GM12878 (cell line): ENCODE measurements at regions not wholly inside any gene's neighbourhood (a gene's known extent, or its start where the extent isn't known, plus 50 kb on each side); places are given as distances from the start of the nearest gene placed in this dataset.

ENCODE experiments used
- BCL11A ChIP-seq: IDR thresholded peaks from 2 replicates; pipeline ENCODE4 v1.6.1; 2011; ENCODE audit warnings: low read depth, low read length
- IKZF1 ChIP-seq: fragments of 450-650 bp; conservative IDR thresholded peaks from 2 replicates; pipeline ENCODE4 v1.6.1; 2017; ENCODE audit warnings: antibody characterized with exemption, mild to moderate bottlenecking
- LARP7 ChIP-seq: fragments of 450-650 bp; IDR thresholded peaks from 2 replicates; pipeline ENCODE4 v1.6.1; 2017; ENCODE audit warnings: mild to moderate bottlenecking
- NR2C2 ChIP-seq: IDR thresholded peaks from 2 replicates; pipeline ENCODE4 v1.6.1; 2011; ENCODE audit warnings: borderline replicate concordance, low read depth; ENCODE audit not compliant: control insufficient read depth, insufficient read length
- TAF1 ChIP-seq: IDR thresholded peaks from 2 replicates; pipeline ENCODE4 v1.6.1; 2011; ENCODE audit warnings: mild to moderate bottlenecking, low read depth, low read length, borderline replicate concordance
- USF1 ChIP-seq: IDR thresholded peaks from 2 replicates; pipeline ENCODE4 v1.6.1; 2011; ENCODE audit warnings: borderline replicate concordance, low read depth, mild to moderate bottlenecking, moderate library complexity, mixed read lengths, low read length; ENCODE audit not compliant: insufficient read depth; ENCODE audit errors: extremely low read length
- ZNF217 ChIP-seq: fragments of 450-650 bp; IDR thresholded peaks from 2 replicates; pipeline ENCODE4 v1.6.1; 2017; ENCODE audit warnings: antibody characterized with exemption, mild to moderate bottlenecking
- TF ChIP-seq, protein P1 (sequence below), 3 experiments: IDR thresholded peaks in 2 of 3; conservative IDR thresholded peaks in 1 of 3; 2 replicates each; pipeline ENCODE4 v1.5.1; 2011; ENCODE audit warnings: low read depth in 3 of 3, low read length in 3 of 3, mild to moderate bottlenecking in 3 of 3, control low read depth in 2 of 3, moderate library complexity in 2 of 3, inconsistent platforms in 1 of 3, mixed read lengths in 1 of 3; ENCODE audit not compliant: control insufficient read depth in 2 of 3, insufficient read depth in 1 of 3; ENCODE audit errors: extremely low read depth in 1 of 3
- TF ChIP-seq, protein P2 (sequence below): IDR thresholded peaks from 2 replicates; pipeline ENCODE4 v1.6.1; 2011; ENCODE audit warnings: low read depth, low read length, improper control_type of control experiment, borderline replicate concordance
- TF ChIP-seq, protein P3 (sequence below): fragments of 450-650 bp; IDR thresholded peaks from 2 replicates; pipeline ENCODE4 v1.6.1; 2014; ENCODE audit warnings: mild to moderate bottlenecking
- TF ChIP-seq, protein P4 (sequence below): fragments of 450-650 bp; IDR thresholded peaks from 2 replicates; pipeline ENCODE4 v1.6.1; 2016; ENCODE audit warnings: mild to moderate bottlenecking, moderate library complexity, borderline replicate concordance
- TF ChIP-seq, protein P5 (sequence below): fragments of 450-650 bp; IDR thresholded peaks from 2 replicates; pipeline ENCODE4 v1.6.1; 2018; ENCODE audit warnings: borderline replicate concordance, mild to moderate bottlenecking; ENCODE audit not compliant: partially characterized antibody
- TF ChIP-seq, protein P6 (sequence below): fragments of 450-650 bp; IDR thresholded peaks from 2 replicates; pipeline ENCODE4 v1.6.1; 2016; ENCODE audit warnings: mild to moderate bottlenecking

- TF ChIP-seq, protein P1, sequence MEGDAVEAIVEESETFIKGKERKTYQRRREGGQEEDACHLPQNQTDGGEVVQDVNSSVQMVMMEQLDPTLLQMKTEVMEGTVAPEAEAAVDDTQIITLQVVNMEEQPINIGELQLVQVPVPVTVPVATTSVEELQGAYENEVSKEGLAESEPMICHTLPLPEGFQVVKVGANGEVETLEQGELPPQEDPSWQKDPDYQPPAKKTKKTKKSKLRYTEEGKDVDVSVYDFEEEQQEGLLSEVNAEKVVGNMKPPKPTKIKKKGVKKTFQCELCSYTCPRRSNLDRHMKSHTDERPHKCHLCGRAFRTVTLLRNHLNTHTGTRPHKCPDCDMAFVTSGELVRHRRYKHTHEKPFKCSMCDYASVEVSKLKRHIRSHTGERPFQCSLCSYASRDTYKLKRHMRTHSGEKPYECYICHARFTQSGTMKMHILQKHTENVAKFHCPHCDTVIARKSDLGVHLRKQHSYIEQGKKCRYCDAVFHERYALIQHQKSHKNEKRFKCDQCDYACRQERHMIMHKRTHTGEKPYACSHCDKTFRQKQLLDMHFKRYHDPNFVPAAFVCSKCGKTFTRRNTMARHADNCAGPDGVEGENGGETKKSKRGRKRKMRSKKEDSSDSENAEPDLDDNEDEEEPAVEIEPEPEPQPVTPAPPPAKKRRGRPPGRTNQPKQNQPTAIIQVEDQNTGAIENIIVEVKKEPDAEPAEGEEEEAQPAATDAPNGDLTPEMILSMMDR (IDR thresholded peaks at IDR 0.05 in 2 of 3, conservative IDR thresholded peaks at IDR 0.05 in 1 of 3; ENCODE audit: control insufficient read depth in 2 of 3, extremely low read depth in 1 of 3, insufficient read depth in 1 of 3, low read depth in 3 of 3, low read length in 3 of 3), result no peak
- no peak for TF ChIP-seq USF1
- TF ChIP-seq, protein P2, sequence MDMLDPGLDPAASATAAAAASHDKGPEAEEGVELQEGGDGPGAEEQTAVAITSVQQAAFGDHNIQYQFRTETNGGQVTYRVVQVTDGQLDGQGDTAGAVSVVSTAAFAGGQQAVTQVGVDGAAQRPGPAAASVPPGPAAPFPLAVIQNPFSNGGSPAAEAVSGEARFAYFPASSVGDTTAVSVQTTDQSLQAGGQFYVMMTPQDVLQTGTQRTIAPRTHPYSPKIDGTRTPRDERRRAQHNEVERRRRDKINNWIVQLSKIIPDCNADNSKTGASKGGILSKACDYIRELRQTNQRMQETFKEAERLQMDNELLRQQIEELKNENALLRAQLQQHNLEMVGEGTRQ, result no peak
- TF ChIP-seq BCL11A, result no peak
- TF ChIP-seq ZNF217, result no peak
- TF ChIP-seq TAF1, result no peak
- TF ChIP-seq LARP7, result no peak
- no peak for TF ChIP-seq IKZF1
- no peak for TF ChIP-seq NR2C2
- TF ChIP-seq, protein P3, sequence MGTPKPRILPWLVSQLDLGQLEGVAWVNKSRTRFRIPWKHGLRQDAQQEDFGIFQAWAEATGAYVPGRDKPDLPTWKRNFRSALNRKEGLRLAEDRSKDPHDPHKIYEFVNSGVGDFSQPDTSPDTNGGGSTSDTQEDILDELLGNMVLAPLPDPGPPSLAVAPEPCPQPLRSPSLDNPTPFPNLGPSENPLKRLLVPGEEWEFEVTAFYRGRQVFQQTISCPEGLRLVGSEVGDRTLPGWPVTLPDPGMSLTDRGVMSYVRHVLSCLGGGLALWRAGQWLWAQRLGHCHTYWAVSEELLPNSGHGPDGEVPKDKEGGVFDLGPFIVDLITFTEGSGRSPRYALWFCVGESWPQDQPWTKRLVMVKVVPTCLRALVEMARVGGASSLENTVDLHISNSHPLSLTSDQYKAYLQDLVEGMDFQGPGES, result no peak
- TF ChIP-seq, protein P4, sequence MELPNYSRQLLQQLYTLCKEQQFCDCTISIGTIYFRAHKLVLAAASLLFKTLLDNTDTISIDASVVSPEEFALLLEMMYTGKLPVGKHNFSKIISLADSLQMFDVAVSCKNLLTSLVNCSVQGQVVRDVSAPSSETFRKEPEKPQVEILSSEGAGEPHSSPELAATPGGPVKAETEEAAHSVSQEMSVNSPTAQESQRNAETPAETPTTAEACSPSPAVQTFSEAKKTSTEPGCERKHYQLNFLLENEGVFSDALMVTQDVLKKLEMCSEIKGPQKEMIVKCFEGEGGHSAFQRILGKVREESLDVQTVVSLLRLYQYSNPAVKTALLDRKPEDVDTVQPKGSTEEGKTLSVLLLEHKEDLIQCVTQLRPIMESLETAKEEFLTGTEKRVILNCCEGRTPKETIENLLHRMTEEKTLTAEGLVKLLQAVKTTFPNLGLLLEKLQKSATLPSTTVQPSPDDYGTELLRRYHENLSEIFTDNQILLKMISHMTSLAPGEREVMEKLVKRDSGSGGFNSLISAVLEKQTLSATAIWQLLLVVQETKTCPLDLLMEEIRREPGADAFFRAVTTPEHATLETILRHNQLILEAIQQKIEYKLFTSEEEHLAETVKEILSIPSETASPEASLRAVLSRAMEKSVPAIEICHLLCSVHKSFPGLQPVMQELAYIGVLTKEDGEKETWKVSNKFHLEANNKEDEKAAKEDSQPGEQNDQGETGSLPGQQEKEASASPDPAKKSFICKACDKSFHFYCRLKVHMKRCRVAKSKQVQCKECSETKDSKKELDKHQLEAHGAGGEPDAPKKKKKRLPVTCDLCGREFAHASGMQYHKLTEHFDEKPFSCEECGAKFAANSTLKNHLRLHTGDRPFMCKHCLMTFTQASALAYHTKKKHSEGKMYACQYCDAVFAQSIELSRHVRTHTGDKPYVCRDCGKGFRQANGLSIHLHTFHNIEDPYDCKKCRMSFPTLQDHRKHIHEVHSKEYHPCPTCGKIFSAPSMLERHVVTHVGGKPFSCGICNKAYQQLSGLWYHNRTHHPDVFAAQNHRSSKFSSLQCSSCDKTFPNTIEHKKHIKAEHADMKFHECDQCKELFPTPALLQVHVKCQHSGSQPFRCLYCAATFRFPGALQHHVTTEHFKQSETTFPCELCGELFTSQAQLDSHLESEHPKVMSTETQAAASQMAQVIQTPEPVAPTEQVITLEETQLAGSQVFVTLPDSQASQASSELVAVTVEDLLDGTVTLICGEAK, result no peak
- TF ChIP-seq, protein P5, sequence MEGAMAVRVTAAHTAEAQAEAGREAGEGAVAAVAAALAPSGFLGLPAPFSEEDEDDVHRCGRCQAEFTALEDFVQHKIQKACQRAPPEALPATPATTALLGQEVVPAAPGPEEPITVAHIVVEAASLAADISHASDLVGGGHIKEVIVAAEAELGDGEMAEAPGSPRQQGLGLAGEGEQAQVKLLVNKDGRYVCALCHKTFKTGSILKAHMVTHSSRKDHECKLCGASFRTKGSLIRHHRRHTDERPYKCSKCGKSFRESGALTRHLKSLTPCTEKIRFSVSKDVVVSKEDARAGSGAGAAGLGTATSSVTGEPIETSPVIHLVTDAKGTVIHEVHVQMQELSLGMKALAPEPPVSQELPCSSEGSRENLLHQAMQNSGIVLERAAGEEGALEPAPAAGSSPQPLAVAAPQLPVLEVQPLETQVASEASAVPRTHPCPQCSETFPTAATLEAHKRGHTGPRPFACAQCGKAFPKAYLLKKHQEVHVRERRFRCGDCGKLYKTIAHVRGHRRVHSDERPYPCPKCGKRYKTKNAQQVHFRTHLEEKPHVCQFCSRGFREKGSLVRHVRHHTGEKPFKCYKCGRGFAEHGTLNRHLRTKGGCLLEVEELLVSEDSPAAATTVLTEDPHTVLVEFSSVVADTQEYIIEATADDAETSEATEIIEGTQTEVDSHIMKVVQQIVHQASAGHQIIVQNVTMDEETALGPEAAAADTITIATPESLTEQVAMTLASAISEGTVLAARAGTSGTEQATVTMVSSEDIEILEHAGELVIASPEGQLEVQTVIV, result no peak
- TF ChIP-seq, protein P6, sequence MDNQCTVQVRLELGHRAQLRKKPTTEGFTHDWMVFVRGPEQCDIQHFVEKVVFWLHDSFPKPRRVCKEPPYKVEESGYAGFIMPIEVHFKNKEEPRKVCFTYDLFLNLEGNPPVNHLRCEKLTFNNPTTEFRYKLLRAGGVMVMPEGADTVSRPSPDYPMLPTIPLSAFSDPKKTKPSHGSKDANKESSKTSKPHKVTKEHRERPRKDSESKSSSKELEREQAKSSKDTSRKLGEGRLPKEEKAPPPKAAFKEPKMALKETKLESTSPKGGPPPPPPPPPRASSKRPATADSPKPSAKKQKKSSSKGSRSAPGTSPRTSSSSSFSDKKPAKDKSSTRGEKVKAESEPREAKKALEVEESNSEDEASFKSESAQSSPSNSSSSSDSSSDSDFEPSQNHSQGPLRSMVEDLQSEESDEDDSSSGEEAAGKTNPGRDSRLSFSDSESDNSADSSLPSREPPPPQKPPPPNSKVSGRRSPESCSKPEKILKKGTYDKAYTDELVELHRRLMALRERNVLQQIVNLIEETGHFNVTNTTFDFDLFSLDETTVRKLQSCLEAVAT, result no peak
Measured at GRCh38 chr15:77781946-77782240, 149.2 kb upstream of the LINGO1 start.
